Nephron progenitor cell (in vitro differentiated cells): ENCODE measurements at regions not wholly inside any gene's neighbourhood (a gene's known extent, or its start where the extent isn't known, plus 50 kb on each side); places are given as distances from the start of the nearest gene placed in this dataset.

Source experiments
- DNase-seq: peaks from one replicate; pipeline ENCODE4 v3.0.0; 2021
- H3K27ac Mint-ChIP-seq: 2 replicates; pipeline ENCODE4 v1.8.0; 2021; ENCODE audit warnings: mild to moderate bottlenecking, moderate library complexity, mixed read lengths
- H3K27me3 Mint-ChIP-seq: 2 replicates; pipeline ENCODE4 v1.8.0; 2021; ENCODE audit warnings: mild to moderate bottlenecking, low read depth, mixed read lengths; ENCODE audit not compliant: poor library complexity
- H3K36me3 Mint-ChIP-seq: 2 replicates; pipeline ENCODE4 v1.8.0; 2021; ENCODE audit warnings: low read depth, mixed read lengths
- H3K4me1 Mint-ChIP-seq: 2 replicates; pipeline ENCODE4 v1.8.0; 2021; ENCODE audit warnings: mixed read lengths
- H3K4me3 Mint-ChIP-seq: 2 replicates; pipeline ENCODE4 v1.8.0; 2021; ENCODE audit warnings: mild to moderate bottlenecking, moderate library complexity, mixed read lengths
- H3K9me3 Mint-ChIP-seq: 2 replicates; pipeline ENCODE4 v1.8.0; 2021; ENCODE audit warnings: mild to moderate bottlenecking, moderate library complexity, mixed read lengths
- TF ChIP-seq, protein P1 (sequence below): fragments of 200-600 bp; sonication (generic); IDR thresholded peaks from 2 replicates; pipeline ENCODE4 v1.5.0; 2021; ENCODE audit warnings: antibody characterized with exemption

DNA sequence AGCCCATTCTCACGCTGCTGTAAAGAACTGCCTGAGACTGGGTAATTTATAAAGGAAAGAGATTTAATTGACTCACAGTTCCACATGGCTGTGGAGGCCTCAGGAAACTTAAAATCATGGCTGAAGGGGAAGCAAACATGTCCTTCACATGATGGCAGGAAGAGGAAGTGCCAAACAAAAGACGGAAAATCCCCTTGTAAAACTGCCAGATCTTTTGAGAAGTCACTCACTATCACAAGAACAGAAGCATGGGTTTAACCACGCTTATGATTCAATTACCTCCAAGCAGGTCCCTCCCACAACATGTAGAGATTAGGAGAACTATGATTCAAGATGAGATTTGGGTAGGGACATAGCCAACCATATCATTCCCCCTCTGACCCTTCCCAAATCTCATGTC lies 335.5 kb downstream of the IL15 start:
- TF ChIP-seq, protein P1, sequence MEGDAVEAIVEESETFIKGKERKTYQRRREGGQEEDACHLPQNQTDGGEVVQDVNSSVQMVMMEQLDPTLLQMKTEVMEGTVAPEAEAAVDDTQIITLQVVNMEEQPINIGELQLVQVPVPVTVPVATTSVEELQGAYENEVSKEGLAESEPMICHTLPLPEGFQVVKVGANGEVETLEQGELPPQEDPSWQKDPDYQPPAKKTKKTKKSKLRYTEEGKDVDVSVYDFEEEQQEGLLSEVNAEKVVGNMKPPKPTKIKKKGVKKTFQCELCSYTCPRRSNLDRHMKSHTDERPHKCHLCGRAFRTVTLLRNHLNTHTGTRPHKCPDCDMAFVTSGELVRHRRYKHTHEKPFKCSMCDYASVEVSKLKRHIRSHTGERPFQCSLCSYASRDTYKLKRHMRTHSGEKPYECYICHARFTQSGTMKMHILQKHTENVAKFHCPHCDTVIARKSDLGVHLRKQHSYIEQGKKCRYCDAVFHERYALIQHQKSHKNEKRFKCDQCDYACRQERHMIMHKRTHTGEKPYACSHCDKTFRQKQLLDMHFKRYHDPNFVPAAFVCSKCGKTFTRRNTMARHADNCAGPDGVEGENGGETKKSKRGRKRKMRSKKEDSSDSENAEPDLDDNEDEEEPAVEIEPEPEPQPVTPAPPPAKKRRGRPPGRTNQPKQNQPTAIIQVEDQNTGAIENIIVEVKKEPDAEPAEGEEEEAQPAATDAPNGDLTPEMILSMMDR, result no peak
- H3K36me3 Mint-ChIP-seq, result no peaks in the 10 kb centered on the region
- no peaks in the 10 kb centered on the region for H3K4me1 Mint-ChIP-seq
- H3K9me3 Mint-ChIP-seq, result peaks cover 61% of the 10 kb centered on the region
- H3K27me3 Mint-ChIP-seq, result peaks cover 8% of the 10 kb centered on the region
- H3K4me3 Mint-ChIP-seq, result no peak overlapping the region
- DNase-seq, result no peak
- no peak overlapping the region for H3K27ac Mint-ChIP-seq

DNA sequence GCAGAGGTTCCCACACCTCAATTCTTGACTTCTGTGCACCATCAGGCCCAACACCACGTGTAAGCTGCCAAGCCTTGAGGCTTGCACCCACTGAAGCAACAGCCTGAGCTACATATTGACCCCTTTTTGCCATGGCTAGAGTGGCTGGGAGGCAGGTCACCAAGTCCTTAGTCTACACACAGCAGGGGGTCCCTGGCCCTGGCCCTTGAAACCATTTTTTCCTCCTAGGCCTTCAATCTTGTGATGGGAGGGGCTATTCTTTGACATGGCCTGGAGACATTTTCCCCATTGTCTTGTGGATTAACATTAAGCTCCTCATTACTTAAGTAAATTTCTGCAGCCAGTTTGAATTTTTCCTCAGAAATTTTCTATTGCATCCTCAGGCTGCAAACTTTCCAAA lies 336.6 kb downstream of the IL15 start:
- TF ChIP-seq, protein P1, result no peak
- Mint-ChIP-seq H3K9me3 (peaks cover 50% of the 10 kb centered on the region), H3K4me3 (no peak overlapping the region), H3K36me3 (no peaks in the 10 kb centered on the region), H3K27ac (no peak overlapping the region), H3K4me1 (no peaks in the 10 kb centered on the region), H3K27me3 (peaks cover 8% of the 10 kb centered on the region)
- no peak for DNase-seq
